H9 (cell line): ENCODE measurements at regions not wholly inside any gene's neighbourhood (a gene's known extent, or its start where the extent isn't known, plus 50 kb on each side); places are given as distances from the start of the nearest gene placed in this dataset.

ENCODE experiments used
- DNase-seq: peaks from one replicate; pipeline ENCODE4 v3.0.0-alpha.2; 2017
- H2AFZ ChIP-seq: one replicate; pipeline ENCODE4 v1.6.1; 2013; ENCODE audit warnings: mild to moderate bottlenecking, low read length, control low read depth, moderate library complexity
- H2AK5ac ChIP-seq: 2 replicates; pipeline ENCODE4 v1.6.1; 2013; ENCODE audit warnings: low read length, control low read depth, mixed read lengths; ENCODE audit not compliant: insufficient read length
- H2BK120ac ChIP-seq: one replicate; pipeline ENCODE4 v1.6.1; 2013; ENCODE audit warnings: low read depth, mild to moderate bottlenecking, low read length, control low read depth, inconsistent platforms; ENCODE audit not compliant: poor library complexity, severe bottlenecking
- H2BK12ac ChIP-seq: 2 replicates; pipeline ENCODE4 v1.6.1; 2013; ENCODE audit warnings: low read length, control low read depth, mixed read lengths, low read depth; ENCODE audit not compliant: insufficient read length
- H2BK15ac ChIP-seq: 2 replicates; pipeline ENCODE4 v1.6.1; 2013; ENCODE audit warnings: low read depth, low read length, control low read depth
- H2BK20ac ChIP-seq: one replicate; pipeline ENCODE4 v1.6.1; 2013; ENCODE audit warnings: low read depth, mild to moderate bottlenecking, low read length, control low read depth, inconsistent platforms; ENCODE audit not compliant: poor library complexity, severe bottlenecking
- H2BK5ac ChIP-seq: 2 replicates; pipeline ENCODE4 v1.6.1; 2013; ENCODE audit warnings: low read length, control low read depth, mixed read lengths; ENCODE audit not compliant: insufficient read length
- H3K14ac ChIP-seq: 2 replicates; pipeline ENCODE4 v1.6.1; 2013; ENCODE audit warnings: low read length, control low read depth; ENCODE audit not compliant: insufficient read depth
- H3K18ac ChIP-seq: 2 replicates; pipeline ENCODE4 v1.6.1; 2013; ENCODE audit warnings: low read depth, mild to moderate bottlenecking, mixed read lengths, low read length, control low read depth; ENCODE audit not compliant: insufficient read length
- H3K23ac ChIP-seq: 2 replicates; pipeline ENCODE4 v1.6.1; 2013; ENCODE audit warnings: low read length, control low read depth, mixed read lengths, low read depth; ENCODE audit not compliant: insufficient read length
- H3K23me2 ChIP-seq: 2 replicates; pipeline ENCODE4 v1.6.1; 2013; ENCODE audit warnings: low read depth, mild to moderate bottlenecking, mixed read lengths, low read length, control low read depth; ENCODE audit not compliant: insufficient read length, poor library complexity, severe bottlenecking
- H3K27ac ChIP-seq: 2 replicates; pipeline ENCODE4 v1.5.1; 2013; ENCODE audit warnings: low read length, control low read depth, mixed read lengths, low read depth; ENCODE audit not compliant: insufficient read length
- H3K27me3 ChIP-seq: 2 replicates; pipeline ENCODE4 v1.6.1; 2013; ENCODE audit warnings: low read length, control low read depth, inconsistent platforms; ENCODE audit not compliant: insufficient read depth
- H3K4ac ChIP-seq: 2 replicates; pipeline ENCODE4 v1.6.1; 2013; ENCODE audit warnings: low read depth, mild to moderate bottlenecking, control low read depth, inconsistent platforms, low read length, moderate library complexity
- H3K4me1 ChIP-seq: 2 replicates; pipeline ENCODE4 v1.6.1; 2013; ENCODE audit warnings: low read length, control low read depth, inconsistent platforms; ENCODE audit not compliant: insufficient read depth
- H3K4me2 ChIP-seq: 2 replicates; pipeline ENCODE4 v1.6.1; 2013; ENCODE audit warnings: low read length, control low read depth, mixed read lengths; ENCODE audit not compliant: insufficient read length, insufficient read depth
- H3K56ac ChIP-seq: 2 replicates; pipeline ENCODE4 v1.6.1; 2013; ENCODE audit warnings: low read depth, mild to moderate bottlenecking, mixed read lengths, low read length, control low read depth; ENCODE audit not compliant: insufficient read length
- H3K79me1 ChIP-seq: 2 replicates; pipeline ENCODE4 v1.6.1; 2013; ENCODE audit warnings: low read depth, mild to moderate bottlenecking, moderate library complexity, low read length, control low read depth, inconsistent platforms; ENCODE audit not compliant: insufficient read depth, poor library complexity, severe bottlenecking
- H3K79me2 ChIP-seq: 2 replicates; pipeline ENCODE4 v1.6.1; 2013; ENCODE audit warnings: low read length, control low read depth, inconsistent platforms; ENCODE audit not compliant: insufficient read depth
- H3K9ac ChIP-seq: 2 replicates; pipeline ENCODE4 v1.6.1; 2013; ENCODE audit warnings: low read length, control low read depth, mixed read lengths; ENCODE audit not compliant: insufficient read length; ENCODE audit errors: extremely low read depth
- H3K9me3 ChIP-seq: one replicate; pipeline ENCODE4 v1.6.1; 2013; ENCODE audit warnings: low read depth, low read length, inconsistent platforms; ENCODE audit not compliant: control insufficient read depth
- H3T11ph ChIP-seq: one replicate; pipeline ENCODE4 v1.6.1; 2013; ENCODE audit warnings: mild to moderate bottlenecking, low read length, control low read depth, inconsistent platforms
- H4K20me1 ChIP-seq: one replicate; pipeline ENCODE4 v1.6.1; 2013; ENCODE audit not compliant: control insufficient read depth, insufficient read length, insufficient read depth
- H4K5ac ChIP-seq: 2 replicates; pipeline ENCODE4 v1.6.1; 2013; ENCODE audit warnings: low read depth, mild to moderate bottlenecking, mixed read lengths, low read length, control low read depth; ENCODE audit not compliant: insufficient read length
- H4K8ac ChIP-seq: replicated peaks from 2 replicates; pipeline ENCODE4 v1.6.1; 2013; ENCODE audit warnings: low read length, control low read depth, mixed read lengths, low read depth; ENCODE audit not compliant: insufficient read length
- H4K91ac ChIP-seq: 2 replicates; pipeline ENCODE4 v1.6.1; 2013; ENCODE audit warnings: low read depth, mild to moderate bottlenecking, moderate library complexity, mixed read lengths, low read length, control low read depth; ENCODE audit not compliant: insufficient read length
- H3K27ac Mint-ChIP-seq, 3 experiments: 2 replicates in 2 of 3; 3 replicates in 1 of 3; pipeline ENCODE4 v1.8.0; 2020 to 2021; ENCODE audit warnings: mixed read lengths in 3 of 3, mild to moderate bottlenecking in 1 of 3, moderate library complexity in 1 of 3
- H3K27me3 Mint-ChIP-seq: 2 replicates; pipeline ENCODE4 v1.8.0; 2021; ENCODE audit warnings: low read depth, mild to moderate bottlenecking, moderate library complexity, mixed read lengths
- H3K36me3 Mint-ChIP-seq, 3 experiments: 2 replicates in 2 of 3; 3 replicates in 1 of 3; pipeline ENCODE4 v1.8.0; 2020 to 2021; ENCODE audit warnings: low read depth in 3 of 3, mixed read lengths in 3 of 3; ENCODE audit not compliant: insufficient read depth in 1 of 3
- H3K4me1 Mint-ChIP-seq, 2 experiments: 2 replicates each; pipeline ENCODE4 v1.8.0; 2020; ENCODE audit warnings: mixed read lengths in 2 of 2
- H3K4me3 Mint-ChIP-seq, 2 experiments: 2 replicates in 1 of 2; 3 replicates in 1 of 2; pipeline ENCODE4 v1.8.0; 2020 to 2021; ENCODE audit warnings: mild to moderate bottlenecking in 2 of 2, mixed read lengths in 2 of 2, moderate library complexity in 1 of 2
- H3K9me3 Mint-ChIP-seq, 2 experiments: 2 replicates in 1 of 2; 3 replicates in 1 of 2; pipeline ENCODE4 v1.8.0; 2020; ENCODE audit warnings: mild to moderate bottlenecking in 2 of 2, mixed read lengths in 2 of 2, moderate library complexity in 1 of 2
- WGBS: extraction: QIAGEN DNeasy Blood & Tissue Kit; methylation state at CpG from one replicate; pipeline ENCODE4 v1.1.7; 2013; ENCODE audit warnings: missing lambda C conversion rate, low lambda C conversion rate, mixed read lengths; ENCODE audit not compliant: insufficient read length; ENCODE audit errors: extremely low coverage; 5-methylcytosine and 5-hydroxymethylcytosine counted together
- TF ChIP-seq, protein P1 (sequence below): fragments of 200-600 bp; sonication (generic); conservative IDR thresholded peaks from 3 replicates; pipeline ENCODE4 v1.8.0; 2021; ENCODE audit warnings: antibody characterized with exemption, mild to moderate bottlenecking

DNA sequence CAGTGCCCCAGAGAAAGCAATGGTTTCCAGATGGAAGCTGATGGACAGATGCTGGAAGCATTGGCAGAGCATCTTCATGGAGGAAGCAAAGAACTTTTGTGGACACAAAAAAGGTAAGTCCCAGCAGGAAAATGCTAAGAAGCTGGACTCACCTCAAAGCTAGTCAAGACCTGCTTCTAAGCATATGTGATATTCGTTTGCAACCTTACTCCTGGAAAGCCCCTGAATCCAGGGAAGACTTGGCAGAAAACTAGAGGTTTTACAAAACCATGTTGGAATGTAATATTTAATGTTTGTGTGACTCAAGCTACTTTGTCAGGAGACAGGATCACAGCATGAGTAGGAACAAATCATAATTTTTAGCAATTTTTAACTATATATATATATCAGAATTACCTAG, 288.2 kb downstream of the BCHE start:
- Histone ChIP-seq H3K18ac (no peak overlapping the region), H3K56ac (no peak overlapping the region), H3K23ac (no peak overlapping the region), H2AFZ (no peak overlapping the region), H2BK12ac (no peak overlapping the region), H2BK120ac (no peak overlapping the region), H3K9me3 (no peaks in the 10 kb centered on the region), H4K5ac (no peak overlapping the region), H3K14ac (no peak overlapping the region), H3K79me1 (no peaks in the 10 kb centered on the region), H2BK15ac (no peak overlapping the region), H3K79me2 (no peaks in the 10 kb centered on the region), H3K4ac (no peak overlapping the region), H3K27me3 (no peaks in the 10 kb centered on the region), H4K20me1 (no peaks in the 10 kb centered on the region), H3T11ph (no peak overlapping the region), H3K23me2 (no peaks in the 10 kb centered on the region), H4K91ac (no peak overlapping the region), H3K9ac (no peak overlapping the region), H2AK5ac (no peak overlapping the region), H2BK5ac (no peak overlapping the region), H4K8ac (no peak overlapping the region), H2BK20ac (no peak overlapping the region), H3K27ac (no peak overlapping the region), H3K4me2 (no peak overlapping the region), H3K4me1 (no peaks in the 10 kb centered on the region)
- WGBS: no CpG with 5 or more reads among the region's 1 CpG
- TF ChIP-seq, protein P1, sequence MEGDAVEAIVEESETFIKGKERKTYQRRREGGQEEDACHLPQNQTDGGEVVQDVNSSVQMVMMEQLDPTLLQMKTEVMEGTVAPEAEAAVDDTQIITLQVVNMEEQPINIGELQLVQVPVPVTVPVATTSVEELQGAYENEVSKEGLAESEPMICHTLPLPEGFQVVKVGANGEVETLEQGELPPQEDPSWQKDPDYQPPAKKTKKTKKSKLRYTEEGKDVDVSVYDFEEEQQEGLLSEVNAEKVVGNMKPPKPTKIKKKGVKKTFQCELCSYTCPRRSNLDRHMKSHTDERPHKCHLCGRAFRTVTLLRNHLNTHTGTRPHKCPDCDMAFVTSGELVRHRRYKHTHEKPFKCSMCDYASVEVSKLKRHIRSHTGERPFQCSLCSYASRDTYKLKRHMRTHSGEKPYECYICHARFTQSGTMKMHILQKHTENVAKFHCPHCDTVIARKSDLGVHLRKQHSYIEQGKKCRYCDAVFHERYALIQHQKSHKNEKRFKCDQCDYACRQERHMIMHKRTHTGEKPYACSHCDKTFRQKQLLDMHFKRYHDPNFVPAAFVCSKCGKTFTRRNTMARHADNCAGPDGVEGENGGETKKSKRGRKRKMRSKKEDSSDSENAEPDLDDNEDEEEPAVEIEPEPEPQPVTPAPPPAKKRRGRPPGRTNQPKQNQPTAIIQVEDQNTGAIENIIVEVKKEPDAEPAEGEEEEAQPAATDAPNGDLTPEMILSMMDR: no peak
- no peak for DNase-seq
- Mint-ChIP-seq H3K27me3 (no peaks in the 10 kb centered on the region), H3K4me3 (no peak overlapping the region), H3K4me1 (peaks cover 3% of the 10 kb centered on the region in 2 experiments; a peak in 3 of 4 replicates), H3K9me3 (no peaks in the 10 kb centered on the region), H3K27ac (no peak overlapping the region), H3K36me3 (no peaks in the 10 kb centered on the region)
